ENCODE measurements at regions not wholly inside any gene's neighbourhood (a gene's known extent, or its start where the extent isn't known, plus 50 kb on each side); places are given as distances from the start of the nearest gene placed in this dataset.

GRCh38 chr11:116557282-116557681 is 215.5 kb downstream of the BUD13 start:
- TF ChIP-seq EZH2phosphoT487 (IDR thresholded peaks at IDR 0.05; ENCODE audit: insufficient read depth, low read depth) (no peak), EZH2 (IDR thresholded peaks at IDR 0.05; ENCODE audit: insufficient read depth, poor library complexity, severe bottlenecking) (no peak)

Measured in GM23248 (cell line).